ENCODE measurements at regions not wholly inside any gene's neighbourhood (a gene's known extent, or its start where the extent isn't known, plus 50 kb on each side); places are given as distances from the start of the nearest gene placed in this dataset.

- no peaks in the 10 kb centered on the region for H3K36me3 ChIP-seq (ENCODE audit: control insufficient read depth, insufficient read depth, low read length)
- no peak overlapping the region for H3K4me3 ChIP-seq (ENCODE audit: low read depth, low read length)
- DNase-seq (ENCODE audit: low read depth), result no peak
- H3K27me3 ChIP-seq (ENCODE audit: control insufficient read depth, insufficient read depth, low read length), result no peaks in the 10 kb centered on the region
- TF ChIP-seq CTCF (IDR thresholded peaks at IDR 0.05; ENCODE audit: insufficient read depth, low read length, poor library complexity, severe bottlenecking), result no peak
These were observed 62.8 kb upstream of the SPATA12 start for GRCh38 chr3:56997675-56998074.

GRCh38 chr3:56997041-56997440 lies 63.4 kb upstream of the SPATA12 start:
- DNase-seq (ENCODE audit: low read depth), result no peak
- Histone ChIP-seq H3K27me3 (ENCODE audit: control insufficient read depth, insufficient read depth, low read length) (no peaks in the 10 kb centered on the region), H3K4me3 (ENCODE audit: low read depth, low read length) (no peak overlapping the region), H3K36me3 (ENCODE audit: control insufficient read depth, insufficient read depth, low read length) (no peaks in the 10 kb centered on the region)
- TF ChIP-seq CTCF (IDR thresholded peaks at IDR 0.05; ENCODE audit: insufficient read depth, low read length, poor library complexity, severe bottlenecking), result no peak

GRCh38 chr3:56994391-56994790 lies 66.1 kb upstream of the SPATA12 start:
- Histone ChIP-seq H3K36me3 (ENCODE audit: control insufficient read depth, insufficient read depth, low read length) (no peaks in the 10 kb centered on the region), H3K4me3 (ENCODE audit: low read depth, low read length) (no peak overlapping the region), H3K27me3 (ENCODE audit: control insufficient read depth, insufficient read depth, low read length) (peaks cover 3% of the 10 kb centered on the region)
- no peak for DNase-seq (ENCODE audit: low read depth)
- TF ChIP-seq CTCF (IDR thresholded peaks at IDR 0.05; ENCODE audit: insufficient read depth, low read length, poor library complexity, severe bottlenecking), result no peak

- DNase-seq (ENCODE audit: low read depth), result no peak
- Histone ChIP-seq H3K36me3 (ENCODE audit: control insufficient read depth, insufficient read depth, low read length) (no peaks in the 10 kb centered on the region), H3K27me3 (ENCODE audit: control insufficient read depth, insufficient read depth, low read length) (peaks cover 3% of the 10 kb centered on the region), H3K4me3 (ENCODE audit: low read depth, low read length) (no peak overlapping the region)
- no peak for TF ChIP-seq CTCF (IDR thresholded peaks at IDR 0.05; ENCODE audit: insufficient read depth, low read length, poor library complexity, severe bottlenecking)
These were observed 69.8 kb upstream of the SPATA12 start for GRCh38 chr3:56990641-56991015.

- TF ChIP-seq CTCF (IDR thresholded peaks at IDR 0.05; ENCODE audit: insufficient read depth, low read length, poor library complexity, severe bottlenecking), result no peak
- no peak overlapping the region for H3K4me3 ChIP-seq (ENCODE audit: low read depth, low read length)
- H3K36me3 ChIP-seq (ENCODE audit: control insufficient read depth, insufficient read depth, low read length), result no peaks in the 10 kb centered on the region
- H3K27me3 ChIP-seq (ENCODE audit: control insufficient read depth, insufficient read depth, low read length), result peaks cover 3% of the 10 kb centered on the region
- no peak for DNase-seq (ENCODE audit: low read depth)
These were observed 70.4 kb upstream of the SPATA12 start for GRCh38 chr3:56989977-56990640.

Data from kidney epithelial cell (primary cell).